ENCODE measurements at regions not wholly inside any gene's neighbourhood (a gene's known extent, or its start where the extent isn't known, plus 50 kb on each side); places are given as distances from the start of the nearest gene placed in this dataset.
A peak's percentile ranks its signal among the peaks of the same experiment; 100 is the strongest.
"Not testable (repeated sequence)": the region's sequence is repeated elsewhere in the genome, so short reads cannot be mapped to it uniquely, and the experiment has no call there.

DNA sequence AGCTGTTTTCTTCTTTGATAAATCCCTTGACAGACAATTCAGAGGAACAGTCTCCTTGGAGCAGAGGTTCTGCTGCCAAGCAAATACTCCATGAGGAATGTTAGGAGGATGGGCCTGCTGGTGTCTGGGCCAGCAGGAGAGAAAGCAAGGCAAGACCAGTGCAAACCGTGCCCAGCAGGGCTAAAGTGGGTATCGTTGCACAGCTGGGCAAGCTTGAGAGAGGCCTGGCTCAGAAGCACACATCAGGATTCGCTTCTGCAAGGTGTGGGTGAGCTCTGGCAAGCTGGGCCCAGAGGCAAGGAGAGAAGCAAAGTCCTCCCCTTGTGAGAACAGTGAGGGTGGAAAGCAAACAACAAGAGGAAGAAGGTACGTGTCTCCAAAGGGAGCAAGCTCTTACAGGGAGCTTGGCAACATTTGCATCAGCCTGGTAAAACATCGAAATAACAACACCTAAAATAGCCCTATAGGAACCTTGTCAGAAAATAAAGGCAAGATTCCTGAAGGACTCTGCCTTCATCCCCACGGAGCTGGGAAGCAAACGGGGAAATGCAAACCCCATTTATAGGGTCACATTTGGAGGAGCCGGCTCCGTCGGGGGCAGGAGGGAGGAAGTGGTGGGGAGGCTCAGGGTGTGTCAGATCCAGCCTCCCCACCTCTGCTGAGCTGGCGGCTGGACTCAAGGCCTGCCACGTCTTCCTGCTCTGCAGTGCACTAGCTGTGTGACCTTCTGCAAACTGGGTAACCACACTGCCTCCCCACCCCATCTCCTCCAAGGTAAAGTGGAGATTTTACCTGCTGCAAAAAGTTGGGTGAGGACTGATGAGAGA lies 62.3 kb upstream of the HIVEP3 start:
- no peak for DNase-seq

DNA sequence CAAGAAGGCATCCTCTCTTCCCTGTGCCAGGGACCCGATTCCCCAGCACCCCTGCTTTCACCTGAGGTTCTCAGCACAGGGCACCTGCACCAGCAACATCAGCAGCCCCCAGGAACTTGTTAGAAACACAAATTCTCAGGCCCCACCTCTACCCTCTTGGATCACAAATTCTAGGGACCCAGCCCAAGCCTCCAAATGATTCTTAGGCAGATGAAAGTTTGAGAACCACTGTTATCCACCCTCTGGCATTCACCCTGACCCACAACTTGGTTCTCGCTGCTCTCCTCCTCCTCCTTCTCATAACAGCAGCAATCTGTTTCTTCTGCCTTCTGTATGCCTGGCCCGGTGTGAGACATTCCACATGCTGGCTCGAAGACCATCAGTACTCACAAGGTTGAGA lies 60.3 kb upstream of the HIVEP3 start:
- no peak for DNase-seq

DNA sequence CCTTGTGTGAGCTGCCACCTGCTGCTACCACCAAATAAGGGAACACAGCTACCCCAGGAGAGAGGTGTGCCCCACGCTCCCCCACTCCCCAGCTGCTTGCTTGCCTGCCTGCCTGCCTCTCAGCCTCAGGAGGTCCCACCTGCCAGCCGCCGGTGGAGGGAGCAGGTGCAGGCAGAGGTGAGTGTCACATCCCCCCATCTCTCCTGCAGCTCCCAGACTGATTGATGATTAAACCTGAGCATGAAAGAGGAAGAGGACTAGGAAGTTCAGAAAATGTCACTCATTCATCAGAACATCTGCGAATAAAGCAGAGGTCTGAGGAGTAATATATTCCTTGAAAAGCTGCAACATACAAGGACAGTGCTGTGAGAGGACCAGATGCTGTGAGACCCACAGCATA lies 58.6 kb upstream of the HIVEP3 start:
- DNase-seq = peak; percentile 79

DNA sequence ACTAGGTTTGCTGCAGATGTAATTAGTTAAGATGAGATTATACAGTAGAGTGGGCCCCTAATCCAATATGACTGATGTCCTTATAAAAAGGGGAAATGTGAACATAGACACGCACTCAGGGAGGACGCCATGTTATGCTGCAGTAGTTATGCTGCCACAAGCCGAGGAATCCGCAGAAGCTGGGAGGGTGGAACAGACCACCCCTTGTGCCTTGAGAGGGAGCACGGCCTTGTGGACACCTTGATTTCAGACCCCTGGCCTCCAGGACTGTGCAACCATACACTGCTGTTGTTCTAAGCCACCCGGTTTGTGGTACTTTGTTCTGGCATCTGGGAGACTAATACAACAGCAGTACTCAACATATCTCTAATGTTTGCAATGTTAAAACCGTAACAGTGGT lies 57.9 kb upstream of the HIVEP3 start:
- no peak for DNase-seq

DNA sequence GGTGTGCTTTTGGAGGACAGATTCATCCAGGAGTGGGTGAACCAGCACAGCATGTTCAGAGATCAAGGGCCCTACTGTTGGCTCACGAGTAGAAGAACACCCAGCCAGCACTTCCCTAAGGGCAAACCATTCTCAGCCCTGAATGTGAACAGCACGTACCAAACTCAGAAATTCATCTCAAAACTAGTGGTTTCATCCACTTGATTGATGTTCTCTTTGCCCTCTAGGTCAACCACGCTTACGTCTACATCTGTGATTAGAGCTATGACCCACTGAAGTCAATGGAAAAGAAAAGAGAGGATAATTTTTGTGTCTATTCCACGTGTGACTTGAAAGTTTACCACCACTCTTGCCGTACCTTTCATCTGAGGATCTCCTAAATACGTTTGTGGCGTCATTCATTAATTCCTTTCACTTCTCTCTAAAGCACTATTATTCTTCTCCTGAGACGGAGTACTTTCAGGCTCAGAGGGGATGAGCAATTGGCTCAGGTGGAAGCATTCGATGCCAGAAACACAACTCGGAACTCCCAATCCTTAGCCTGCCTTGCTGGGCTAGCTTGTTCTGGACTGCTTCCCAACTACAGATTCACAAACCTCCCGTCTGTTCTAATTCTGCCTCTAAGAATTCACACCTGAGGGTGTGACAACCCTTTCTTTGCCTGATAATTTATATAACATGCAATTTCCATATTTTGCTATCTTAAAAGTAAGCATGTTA lies 57.3 kb upstream of the HIVEP3 start:
- DNase-seq = no peak

DNA sequence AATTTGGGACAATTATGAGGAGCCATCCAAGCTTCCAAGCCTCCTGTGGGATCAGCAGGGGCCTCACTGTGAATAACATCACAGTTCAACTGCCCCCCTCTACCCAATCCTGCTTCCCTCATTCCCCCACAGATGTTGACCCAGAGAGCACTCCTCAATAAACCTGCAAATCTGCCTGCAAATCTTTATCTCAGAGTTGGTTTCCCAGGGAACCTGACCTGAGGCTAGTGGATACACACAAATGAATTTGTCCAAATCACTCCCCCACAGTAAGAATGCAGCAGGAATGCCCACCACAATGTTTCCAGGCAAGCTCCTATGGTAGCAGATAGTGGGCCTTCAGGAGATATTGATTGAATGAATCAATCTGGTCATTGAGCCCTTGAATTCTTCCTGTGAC lies 56.4 kb upstream of the HIVEP3 start:
- DNase-seq = no peak

DNA sequence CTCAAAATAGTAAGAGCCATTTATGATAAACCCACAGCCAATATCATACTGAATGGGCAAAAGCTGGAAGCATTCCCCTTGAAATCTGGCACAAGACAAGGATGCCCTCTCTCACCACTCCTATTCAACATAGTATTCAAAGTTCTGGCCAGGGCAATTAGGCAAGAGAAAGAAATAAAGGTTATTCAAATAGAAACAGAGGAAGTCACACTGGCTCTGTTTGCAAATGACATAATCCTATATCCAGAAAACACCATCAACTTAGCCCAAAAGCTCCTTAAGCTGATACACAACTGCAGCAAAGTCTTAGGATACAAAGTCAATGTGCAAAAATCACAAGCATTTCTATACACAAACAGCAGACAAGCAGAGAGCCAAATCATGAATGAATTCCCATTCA lies 49.8 kb upstream of the HIVEP3 start:
- not testable (repeated sequence) for DNase-seq

All from COR-L47 (cell line).